Spleen (tissue), 11 donors: ENCODE measurements at regions not wholly inside any gene's neighbourhood (a gene's known extent, or its start where the extent isn't known, plus 50 kb on each side); places are given as distances from the start of the nearest gene placed in this dataset.

Source experiments
- DNase-seq: peaks from one replicate; pipeline ENCODE4 v3.0.0-alpha.2; 2020
- H3K27ac ChIP-seq, 8 donors: fragments of 200-600 bp; sonication (generic) in 7 of 8; 1 replicate in 4 of 8; 2 replicates in 4 of 8; pipeline versions ENCODE4 v1.5.0 to v1.8.0; 2016 to 2021; ENCODE audit warnings: inconsistent platforms in 4 of 8, mild to moderate bottlenecking in 4 of 8, moderate library complexity in 1 of 8
- H3K27me3 ChIP-seq, 7 donors: fragments of 200-600 bp; sonication (generic) in 6 of 7; replicated peaks in 1 of 7; 1 replicate in 4 of 7; 2 replicates in 3 of 7; pipeline versions ENCODE4 v1.5.0 to v1.8.0; 2016 to 2021; ENCODE audit warnings: inconsistent platforms in 3 of 7, mild to moderate bottlenecking in 1 of 7
- H3K36me3 ChIP-seq, 6 donors: fragments of 200-600 bp; sonication (generic) in 5 of 6; 1 replicate in 4 of 6; 2 replicates in 2 of 6; pipeline versions ENCODE4 v1.5.0 to v1.8.0; 2016 to 2021; ENCODE audit warnings: inconsistent platforms in 2 of 6
- H3K4me1 ChIP-seq, 6 donors: fragments of 200-600 bp; sonication (generic) in 5 of 6; 1 replicate in 3 of 6; 2 replicates in 3 of 6; pipeline versions ENCODE4 v1.5.0 to v1.8.0; 2016 to 2021; ENCODE audit warnings: inconsistent platforms in 3 of 6
- H3K4me3 ChIP-seq, 8 donors: fragments of 200-600 bp; sonication (generic) in 7 of 8; 1 replicate in 4 of 8; 2 replicates in 4 of 8; pipeline versions ENCODE4 v1.5.0 to v1.8.0; 2016 to 2021; ENCODE audit warnings: inconsistent platforms in 4 of 8, mild to moderate bottlenecking in 4 of 8, moderate library complexity in 2 of 8
- H3K9me3 ChIP-seq, 8 donors: fragments of 200-600 bp; sonication (generic) in 7 of 8; 1 replicate in 4 of 8; 2 replicates in 4 of 8; pipeline versions ENCODE4 v1.5.0 to v1.8.0; 2016 to 2021; ENCODE audit warnings: inconsistent platforms in 4 of 8
- CTCF ChIP-seq, 11 experiments: fragments of 200-600 bp in 7 of 11; fragments of 450-650 bp in 4 of 11; sonication (generic) in 4 of 11; IDR thresholded peaks in 8 of 11; conservative IDR thresholded peaks in 3 of 11; 1 replicate in 7 of 11; 2 replicates in 4 of 11; pipeline versions ENCODE4 v1.4.0 to v1.8.0; 2016 to 2021; ENCODE audit warnings: antibody characterized with exemption in 11 of 11, inconsistent platforms in 4 of 11, mild to moderate bottlenecking in 1 of 11
- POLR2A ChIP-seq, 3 donors: fragments of 450-650 bp; IDR thresholded peaks; one replicate each; pipeline ENCODE4 v1.5.1; 2017; ENCODE audit warnings: antibody characterized with exemption in 3 of 3, mild to moderate bottlenecking in 1 of 3
- POLR2AphosphoS5 ChIP-seq, 3 donors: sonication (generic); formaldehyde crosslinking; IDR thresholded peaks; one replicate each; pipeline ENCODE4 v1.5.1; 2017; ENCODE audit warnings: antibody characterized with exemption in 3 of 3
- WGBS, 5 donors: extraction: QIAGEN DNeasy Blood & Tissue Kit in 3 of 5; methylation state at CpG; one replicate each; pipeline versions ENCODE4 v1.1.5 to v1.1.7; 2013 to 2018; 5-methylcytosine and 5-hydroxymethylcytosine counted together
- intact Hi-C: fragments of 100-400 bp; cut with DNase I; formaldehyde crosslinking; loops from one replicate; pipeline ENCODE4 v1.15.0; 2023; ENCODE audit warnings: low total_unique reads
- donor health status: healthy with polysubstance abuse.
- donor health status: DM: no; HTN: no; CAD: no; lungs with moderate emphysema.
- donor health status: DM: no; HTN: no; CAD: no.
- donor health status: Bipolar disorder and iron deficiency.
- donor health status: healthy.
- donor health status: DM: no; HTN: no; CAD: no.
- donor health status: DM: yes; HTN: yes; CAD: no.

- no peak for DNase-seq
- intact Hi-C loops = no loop called here
- H3K9me3 ChIP-seq = peaks cover 0 to 5% (median 0%) of the 10 kb centered on the region in 8 donors
- 76 to 93% (median 89%) methylated on average over 1 of the region's 1 CpG for WGBS, 5 donors
- TF ChIP-seq CTCF (IDR thresholded peaks at IDR 0.05 in 8 of 11, conservative IDR thresholded peaks at IDR 0.05 in 3 of 11) (no peak), POLR2AphosphoS5 (IDR thresholded peaks at IDR 0.05) (no peak), POLR2A (IDR thresholded peaks at IDR 0.05) (no peak)
- H3K27ac ChIP-seq = no peak overlapping the region
- H3K36me3 ChIP-seq = no peaks in the 10 kb centered on the region
- H3K27me3 ChIP-seq = no peaks in the 10 kb centered on the region
- H3K4me3 ChIP-seq = no peak overlapping the region
- peaks cover 0 to 6% (median 0%) of the 10 kb centered on the region in 6 donors for H3K4me1 ChIP-seq
Measured at GRCh38 chr2:8190279-8190678, 491.6 kb upstream of the ID2 start.

GRCh38 chr2:8191427-8191826 lies 490.4 kb upstream of the ID2 start:
- 83 to 95% (median 89%) methylated on average over 4 of the region's 4 CpGs for WGBS, 5 donors
- Histone ChIP-seq H3K27me3 (no peaks in the 10 kb centered on the region), H3K4me1 (peaks cover 0 to 6% (median 0%) of the 10 kb centered on the region in 6 donors), H3K4me3 (no peak overlapping the region), H3K27ac (no peak overlapping the region), H3K9me3 (no peaks in the 10 kb centered on the region), H3K36me3 (no peaks in the 10 kb centered on the region)
- no peak for TF ChIP-seq POLR2A (IDR thresholded peaks at IDR 0.05)
- no peak for TF ChIP-seq POLR2AphosphoS5 (IDR thresholded peaks at IDR 0.05)
- no peak for TF ChIP-seq CTCF (IDR thresholded peaks at IDR 0.05 in 8 of 11, conservative IDR thresholded peaks at IDR 0.05 in 3 of 11)
- intact Hi-C loops = no loop called here
- no peak for DNase-seq

GRCh38 chr2:8193146-8193545 lies 488.7 kb upstream of the ID2 start:
- DNase-seq = no peak
- intact Hi-C loops = no loop called here
- Histone ChIP-seq H3K4me3 (peak overlapping the region in 1 of 8 donors; percentile 41), H3K4me1 (peaks cover 0 to 6% (median 0%) of the 10 kb centered on the region in 6 donors), H3K36me3 (no peaks in the 10 kb centered on the region), H3K27me3 (no peaks in the 10 kb centered on the region), H3K9me3 (no peaks in the 10 kb centered on the region), H3K27ac (peak overlapping the region in 2 of 8 donors; percentile 63 to 75)
- 93 to 98% (median 98%) methylated on average over 2 of the region's 2 CpGs for WGBS, 5 donors
- TF ChIP-seq POLR2AphosphoS5 (IDR thresholded peaks at IDR 0.05) (no peak), CTCF (IDR thresholded peaks at IDR 0.05 in 8 of 11, conservative IDR thresholded peaks at IDR 0.05 in 3 of 11) (no peak), POLR2A (IDR thresholded peaks at IDR 0.05) (no peak)

- Histone ChIP-seq H3K4me1 (peaks cover 0 to 6% (median 0%) of the 10 kb centered on the region in 6 donors), H3K36me3 (no peaks in the 10 kb centered on the region), H3K27me3 (no peaks in the 10 kb centered on the region), H3K27ac (peak overlapping the region in 5 of 8 donors; percentile 14 to 75 (median 54)), H3K4me3 (peak overlapping the region in 2 of 8 donors; percentile 1 to 41), H3K9me3 (no peaks in the 10 kb centered on the region)
- no peak for DNase-seq
- intact Hi-C loops = no loop called here
- TF ChIP-seq POLR2AphosphoS5 (IDR thresholded peaks at IDR 0.05) = peak in 1 of 3 donors; percentile 16
- TF ChIP-seq POLR2A (IDR thresholded peaks at IDR 0.05) = no peak
- TF ChIP-seq CTCF (IDR thresholded peaks at IDR 0.05 in 8 of 11, conservative IDR thresholded peaks at IDR 0.05 in 3 of 11) = no peak
- WGBS, 5 donors = 76 to 86% (median 83%) methylated on average over 15 of the region's 15 CpGs
Measured at GRCh38 chr2:8193686-8194615, 487.9 kb upstream of the ID2 start.
